Epithelial cell of proximal tubule (primary cell): ENCODE measurements at regions not wholly inside any gene's neighbourhood (a gene's known extent, or its start where the extent isn't known, plus 50 kb on each side); places are given as distances from the start of the nearest gene placed in this dataset.

ENCODE experiments used
- DNase-seq: peaks from one replicate; pipeline ENCODE4 v3.0.0-alpha.2; 2011; ENCODE audit warnings: low read depth
- H3K4me3 ChIP-seq: 2 replicates; pipeline ENCODE4 v1.5.1; 2011; ENCODE audit warnings: low read depth, mild to moderate bottlenecking, low read length
- CTCF ChIP-seq: conservative IDR thresholded peaks from 2 replicates; pipeline ENCODE4 v1.5.1; 2012; ENCODE audit warnings: low read depth, mild to moderate bottlenecking, low read length

DNA sequence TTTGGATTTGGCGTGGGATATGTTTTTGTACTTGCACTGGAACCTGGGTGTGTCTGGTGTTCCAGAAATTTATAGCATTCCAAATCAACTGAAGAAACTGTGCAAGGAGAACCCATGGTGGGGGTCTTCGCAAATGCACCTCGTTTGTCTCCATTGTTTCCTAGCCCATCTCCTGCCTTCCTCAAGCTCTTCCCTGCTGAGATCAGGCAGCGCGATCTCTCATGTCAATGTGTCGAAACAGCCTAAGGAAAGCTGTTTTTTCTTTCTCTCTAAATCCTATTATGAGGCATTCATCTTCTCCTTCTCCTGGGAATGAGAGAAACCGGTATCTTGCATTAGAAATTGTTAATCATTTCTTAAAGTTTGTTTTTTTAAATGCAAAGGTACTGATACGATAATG, 131.0 kb downstream of the KLF5 start:
- DNase-seq, result no peak
- no peak for TF ChIP-seq CTCF

GRCh38 chr13:73189362-73189761, 130.6 kb downstream of the KLF5 start:
- no peak for TF ChIP-seq CTCF
- no peak overlapping the region for H3K4me3 ChIP-seq
- DNase-seq, result no peak

More for the DNA sequence above, 131.0 kb downstream of the KLF5 start:
- no peak overlapping the region for H3K4me3 ChIP-seq

- no peak for DNase-seq
- no peak overlapping the region for H3K4me3 ChIP-seq
- no peak for TF ChIP-seq CTCF
Measured at GRCh38 chr13:73187106-73187505, 128.3 kb downstream of the KLF5 start.

- H3K4me3 ChIP-seq, result no peak overlapping the region
- DNase-seq, result no peak
- no peak for TF ChIP-seq CTCF
Measured at GRCh38 chr13:73179650-73180274, 121.0 kb downstream of the KLF5 start.

GRCh38 chr13:73177916-73178565, 119.2 kb downstream of the KLF5 start:
- no peak overlapping the region for H3K4me3 ChIP-seq
- no peak for DNase-seq
- TF ChIP-seq CTCF, result no peak

DNA sequence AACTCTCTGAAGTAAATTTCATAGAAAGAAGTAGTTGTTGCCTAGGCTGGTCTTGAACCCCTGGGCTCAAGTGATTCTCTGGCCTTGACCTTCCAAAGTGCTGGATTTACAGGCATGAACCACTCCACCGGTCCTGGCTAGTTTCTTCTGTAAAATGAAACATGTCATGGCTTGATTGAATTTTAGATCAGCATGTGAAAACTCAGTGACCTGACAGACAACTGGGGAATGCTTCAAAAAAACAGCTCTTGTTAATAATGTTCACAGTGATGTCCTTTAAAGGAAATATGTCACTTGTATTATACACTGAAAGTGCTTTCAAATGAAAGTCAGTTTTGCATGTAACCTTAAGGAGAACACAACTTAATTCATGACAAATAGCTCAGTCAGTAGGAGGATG, 118.2 kb downstream of the KLF5 start:
- H3K4me3 ChIP-seq, result no peak overlapping the region
- DNase-seq, result no peak
- TF ChIP-seq CTCF, result no peak

DNA sequence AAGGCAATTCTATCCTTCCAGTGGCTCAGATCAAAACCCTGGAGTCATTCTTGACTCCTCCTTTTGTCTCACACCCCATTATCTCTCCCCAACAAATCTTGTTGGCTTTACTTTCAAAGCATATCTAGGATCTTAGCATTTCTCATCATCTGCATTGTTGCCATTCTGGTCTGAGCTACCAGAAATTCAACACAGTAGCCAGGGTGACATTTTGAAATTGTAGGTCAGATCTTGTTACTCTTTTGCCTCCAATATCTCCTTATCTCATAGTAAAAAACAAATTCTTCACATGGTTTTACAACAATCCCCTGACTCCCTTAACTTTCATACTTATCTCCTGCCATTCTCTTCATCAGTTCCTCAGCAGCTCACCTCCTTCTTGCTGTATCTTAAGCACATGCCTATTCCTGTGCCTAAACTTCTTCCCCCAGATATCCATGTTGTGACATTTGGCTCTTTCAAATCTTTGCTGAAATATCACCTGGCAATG, 115.8 kb downstream of the KLF5 start:
- TF ChIP-seq CTCF, result no peak
- no peak overlapping the region for H3K4me3 ChIP-seq
- no peak for DNase-seq
